GM12864 (cell line): ENCODE measurements at regions not wholly inside any gene's neighbourhood (a gene's known extent, or its start where the extent isn't known, plus 50 kb on each side); places are given as distances from the start of the nearest gene placed in this dataset.

Experiments used
- DNase-seq: peaks from one replicate; pipeline ENCODE4 v3.0.0-alpha.2; 2011; ENCODE audit warnings: low read depth
- H3K4me3 ChIP-seq: 2 replicates; pipeline ENCODE4 v1.5.1; 2011; ENCODE audit warnings: mild to moderate bottlenecking, low read depth, low read length, control low read depth
- TF ChIP-seq, protein P1 (sequence below): IDR thresholded peaks from 2 replicates; pipeline ENCODE4 v1.5.1; 2011; ENCODE audit warnings: low read depth, mild to moderate bottlenecking, moderate library complexity, low read length, control low read depth, inconsistent platforms; ENCODE audit errors: missing control alignments

DNA sequence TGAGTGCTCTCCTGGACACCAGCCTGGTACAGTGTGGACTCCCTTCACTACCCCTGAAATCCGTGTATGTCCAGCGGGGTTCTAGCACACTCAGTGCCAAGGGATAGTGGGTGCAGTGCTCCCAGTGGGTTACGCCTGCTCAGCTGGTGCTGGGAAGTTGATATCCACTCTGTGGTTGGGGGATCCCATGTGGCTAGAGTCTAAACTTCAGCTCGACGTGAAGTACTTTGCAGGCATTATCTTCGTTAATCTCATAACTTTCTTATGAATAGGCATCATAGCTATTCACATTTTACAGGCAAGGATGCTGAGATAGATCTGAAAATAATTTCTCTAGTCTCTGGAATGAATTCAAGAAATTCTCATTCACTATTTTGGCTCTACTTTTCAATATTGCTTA is 433.2 kb upstream of the HTR2A start:
- TF ChIP-seq, protein P1, sequence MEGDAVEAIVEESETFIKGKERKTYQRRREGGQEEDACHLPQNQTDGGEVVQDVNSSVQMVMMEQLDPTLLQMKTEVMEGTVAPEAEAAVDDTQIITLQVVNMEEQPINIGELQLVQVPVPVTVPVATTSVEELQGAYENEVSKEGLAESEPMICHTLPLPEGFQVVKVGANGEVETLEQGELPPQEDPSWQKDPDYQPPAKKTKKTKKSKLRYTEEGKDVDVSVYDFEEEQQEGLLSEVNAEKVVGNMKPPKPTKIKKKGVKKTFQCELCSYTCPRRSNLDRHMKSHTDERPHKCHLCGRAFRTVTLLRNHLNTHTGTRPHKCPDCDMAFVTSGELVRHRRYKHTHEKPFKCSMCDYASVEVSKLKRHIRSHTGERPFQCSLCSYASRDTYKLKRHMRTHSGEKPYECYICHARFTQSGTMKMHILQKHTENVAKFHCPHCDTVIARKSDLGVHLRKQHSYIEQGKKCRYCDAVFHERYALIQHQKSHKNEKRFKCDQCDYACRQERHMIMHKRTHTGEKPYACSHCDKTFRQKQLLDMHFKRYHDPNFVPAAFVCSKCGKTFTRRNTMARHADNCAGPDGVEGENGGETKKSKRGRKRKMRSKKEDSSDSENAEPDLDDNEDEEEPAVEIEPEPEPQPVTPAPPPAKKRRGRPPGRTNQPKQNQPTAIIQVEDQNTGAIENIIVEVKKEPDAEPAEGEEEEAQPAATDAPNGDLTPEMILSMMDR: no peak
- H3K4me3 ChIP-seq: no peak overlapping the region
- DNase-seq: no peak

DNA sequence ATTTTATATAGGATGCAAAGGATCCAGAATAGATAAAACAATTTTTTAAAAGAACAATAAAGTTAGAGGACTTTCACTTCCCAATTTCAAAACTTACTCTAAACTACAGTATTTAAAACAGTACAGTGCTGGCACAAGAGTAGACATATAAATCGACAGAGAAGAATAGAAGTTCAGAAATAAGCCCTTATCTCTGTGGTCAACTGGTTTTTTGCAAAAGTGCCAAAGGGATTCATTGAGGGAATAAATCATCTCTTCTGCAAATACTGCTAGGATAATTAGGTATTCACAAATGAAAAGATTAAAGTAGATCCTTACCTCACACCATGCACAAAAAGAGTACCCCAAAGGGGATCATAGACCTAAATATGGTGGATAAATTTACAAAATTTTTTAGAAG is 431.0 kb upstream of the HTR2A start:
- no peak for DNase-seq
- no peak overlapping the region for H3K4me3 ChIP-seq
- TF ChIP-seq, protein P1: no peak

DNA sequence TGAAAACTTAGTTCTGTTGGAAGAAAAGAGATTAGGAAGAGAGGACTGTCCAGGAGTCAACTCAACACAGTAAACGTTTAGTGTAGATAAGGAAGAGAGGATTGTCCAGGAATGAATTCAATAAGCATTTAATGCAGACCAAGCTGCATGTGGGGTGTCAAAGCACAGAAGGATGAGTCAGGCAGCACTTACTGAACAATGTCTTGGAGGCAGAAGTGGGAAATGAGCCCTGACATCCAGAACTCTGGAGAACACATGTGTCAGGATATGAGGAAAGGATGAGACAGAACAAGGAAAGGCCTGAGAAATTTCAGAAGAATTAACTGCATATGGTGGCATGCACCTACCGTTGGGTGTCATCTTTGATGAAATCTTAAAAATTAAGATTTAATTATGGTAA is 429.2 kb upstream of the HTR2A start:
- TF ChIP-seq, protein P1: no peak
- no peak overlapping the region for H3K4me3 ChIP-seq
- no peak for DNase-seq

DNA sequence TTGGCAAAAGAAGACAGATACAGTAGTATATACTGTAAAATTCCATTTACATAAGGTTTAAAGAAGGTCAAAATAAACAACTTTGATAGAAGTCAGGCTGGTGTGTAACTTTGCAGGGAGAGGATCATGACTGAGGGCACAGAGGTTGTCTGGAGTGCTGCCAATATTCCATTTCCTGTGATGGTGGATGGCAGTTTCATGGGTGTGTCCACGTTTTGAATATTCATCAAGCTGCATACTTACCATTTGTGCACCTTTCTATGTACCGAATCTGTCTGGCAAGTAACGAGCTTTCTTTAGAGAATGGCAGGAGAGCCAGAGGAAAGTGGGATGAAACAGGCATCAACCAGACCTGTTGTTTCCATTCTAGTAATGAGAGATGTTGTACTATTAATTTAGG is 420.5 kb upstream of the HTR2A start:
- H3K4me3 ChIP-seq: no peak overlapping the region
- TF ChIP-seq, protein P1: no peak
- no peak for DNase-seq

DNA sequence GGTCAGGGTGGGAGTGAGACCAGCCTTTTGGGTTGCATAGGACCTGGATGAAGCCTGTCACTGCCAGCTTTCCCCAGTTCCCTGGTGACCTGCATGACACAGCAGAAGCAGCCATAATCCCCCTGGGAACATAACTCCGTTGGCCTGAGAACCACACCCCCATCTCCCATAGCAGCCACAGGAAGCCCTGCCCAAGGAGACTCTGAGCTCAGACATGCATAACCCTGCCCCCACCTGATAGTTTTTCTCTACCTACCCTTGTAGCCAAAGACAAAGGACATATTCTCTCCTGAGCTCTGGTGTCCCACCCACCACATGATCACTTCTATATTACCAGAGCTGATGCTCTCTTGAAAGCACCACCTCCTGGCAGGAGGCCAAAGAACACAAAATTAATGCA is 413.5 kb upstream of the HTR2A start:
- TF ChIP-seq, protein P1: no peak
- DNase-seq: no peak
- no peak overlapping the region for H3K4me3 ChIP-seq

DNA sequence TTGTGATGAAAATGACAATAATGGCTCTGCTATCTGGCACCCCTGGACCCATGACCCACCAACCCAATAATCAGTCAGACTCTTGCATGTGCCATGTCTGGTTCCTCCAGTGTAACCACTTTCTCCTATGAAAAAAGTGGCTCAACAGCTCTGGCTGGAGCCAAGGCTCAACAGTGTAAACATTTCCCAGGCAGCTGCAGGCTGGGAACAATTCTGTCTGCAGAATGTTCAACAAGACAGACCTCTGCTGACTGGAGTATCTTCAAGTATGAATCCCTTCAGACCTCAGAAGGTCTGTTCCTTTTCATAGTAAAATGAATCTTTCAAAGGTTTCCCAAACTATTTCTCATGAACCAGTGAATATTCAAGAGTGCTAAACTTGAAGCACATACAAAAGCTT is 410.1 kb upstream of the HTR2A start:
- DNase-seq: no peak
- H3K4me3 ChIP-seq: no peak overlapping the region
- TF ChIP-seq, protein P1: no peak

DNA sequence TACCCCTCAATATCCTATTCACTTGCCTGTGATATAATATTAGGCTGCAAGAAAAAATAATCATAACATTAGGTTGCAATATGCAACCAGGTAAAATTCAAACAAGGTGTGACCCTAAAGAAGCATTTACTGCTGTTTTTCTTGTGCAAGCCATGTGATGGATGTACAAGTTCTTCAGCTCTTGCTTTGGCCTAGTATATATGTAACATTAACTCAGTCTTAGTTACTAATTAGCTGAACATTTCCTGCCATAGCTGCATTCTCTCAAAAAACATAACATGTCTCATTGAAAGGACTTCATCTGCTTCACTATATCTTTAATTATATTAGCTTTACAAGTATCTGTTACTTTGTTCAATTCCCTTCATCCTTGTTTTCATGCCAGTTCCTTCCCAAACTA is 406.8 kb upstream of the HTR2A start:
- H3K4me3 ChIP-seq: no peak overlapping the region
- TF ChIP-seq, protein P1: no peak
- DNase-seq: no peak
